ENCODE measurements at regions not wholly inside any gene's neighbourhood (a gene's known extent, or its start where the extent isn't known, plus 50 kb on each side); places are given as distances from the start of the nearest gene placed in this dataset.

- DNase-seq: no peak
Measured at GRCh38 chr13:56932104-56932503, 208.6 kb upstream of the PRR20A start.

GRCh38 chr13:56953965-56954364 is 186.8 kb upstream of the PRR20A start:
- DNase-seq: no peak

- no peak for DNase-seq
Measured at GRCh38 chr13:56975647-56976046, 165.1 kb upstream of the PRR20A start.

DNA sequence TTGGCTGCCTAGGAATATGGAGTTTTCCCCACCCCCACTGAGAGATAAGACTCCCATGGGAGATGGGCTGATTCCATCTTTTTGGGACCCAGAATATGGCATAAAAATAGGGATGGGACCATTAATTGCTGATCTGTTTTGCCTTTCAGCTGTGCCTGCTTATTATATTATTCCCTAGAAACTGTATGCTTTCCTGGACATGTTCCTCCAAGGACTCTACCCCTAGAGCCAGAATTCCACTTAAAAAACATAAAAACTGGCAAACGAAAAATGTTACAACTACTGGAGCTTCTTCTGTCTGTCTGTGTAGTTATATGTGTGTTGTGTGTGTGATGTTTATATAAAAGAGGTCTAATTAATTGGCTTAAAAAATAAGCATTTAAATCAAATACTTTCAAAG is 159.9 kb upstream of the PRR20A start:
- DNase-seq: no peak

GRCh38 chr13:56986121-56986520 is 154.6 kb upstream of the PRR20A start:
- no peak for DNase-seq

DNA sequence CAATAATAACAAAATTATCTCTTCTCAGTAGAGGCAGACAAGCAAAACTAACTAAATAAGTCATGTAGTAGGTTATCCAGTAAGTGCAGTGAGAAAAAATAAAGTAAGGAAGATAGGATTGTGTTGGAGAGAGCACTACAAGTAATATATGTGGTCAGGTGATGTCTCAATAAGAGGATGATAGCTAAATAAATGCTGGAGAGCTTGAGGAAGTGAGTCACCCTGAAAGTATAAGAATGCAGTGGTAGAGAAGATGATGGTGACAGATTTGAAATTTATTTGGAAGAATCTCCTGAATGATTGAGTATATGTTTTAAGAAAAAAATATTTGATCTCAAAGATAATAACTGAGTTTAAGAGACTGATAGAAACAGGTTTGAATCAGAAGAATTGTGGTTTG is 152.2 kb upstream of the PRR20A start:
- no peak for DNase-seq

- no peak for DNase-seq
Measured at GRCh38 chr13:57003682-57004081, 137.0 kb upstream of the PRR20A start.

GRCh38 chr13:57017357-57017756 is 123.4 kb upstream of the PRR20A start:
- DNase-seq: no peak

DNA sequence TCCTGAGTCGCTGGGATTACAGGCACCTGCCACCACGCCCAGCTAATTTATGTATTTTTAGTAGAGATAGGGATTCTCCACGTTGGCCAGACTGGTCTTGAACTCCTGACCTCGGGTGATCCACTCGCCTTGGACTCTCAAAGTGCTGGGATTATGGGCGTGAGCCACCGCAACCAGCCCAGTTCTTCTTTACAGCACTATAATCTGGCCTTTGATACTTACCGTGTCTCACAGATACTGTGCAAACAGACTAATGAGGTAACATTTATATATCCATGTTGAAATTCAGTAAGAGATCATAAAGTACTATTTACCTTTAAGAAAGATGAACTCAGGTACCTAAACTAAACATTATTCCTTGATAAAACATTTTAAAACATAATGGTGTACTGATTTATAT is 121.8 kb upstream of the PRR20A start:
- no peak for DNase-seq

DNA sequence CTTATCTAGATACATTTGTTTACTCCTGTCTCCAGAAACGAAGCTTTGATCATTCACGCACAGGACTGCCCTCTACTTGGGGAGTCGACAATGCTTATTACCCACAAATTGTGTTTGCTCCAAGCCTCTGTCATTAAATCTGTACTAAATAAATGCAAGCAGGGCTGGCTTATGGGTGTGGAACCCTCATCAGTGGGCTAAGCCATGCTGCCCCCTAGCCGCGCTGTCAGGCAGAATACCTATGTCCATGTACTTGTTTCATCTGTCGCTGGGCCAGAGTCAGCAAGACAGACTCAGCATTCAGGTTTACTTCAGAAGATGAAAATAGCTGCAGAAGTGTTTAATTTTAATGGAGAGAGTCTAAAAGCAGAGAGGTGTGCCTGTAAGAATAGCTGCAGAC is 110.0 kb upstream of the PRR20A start:
- DNase-seq: no peak

DNA sequence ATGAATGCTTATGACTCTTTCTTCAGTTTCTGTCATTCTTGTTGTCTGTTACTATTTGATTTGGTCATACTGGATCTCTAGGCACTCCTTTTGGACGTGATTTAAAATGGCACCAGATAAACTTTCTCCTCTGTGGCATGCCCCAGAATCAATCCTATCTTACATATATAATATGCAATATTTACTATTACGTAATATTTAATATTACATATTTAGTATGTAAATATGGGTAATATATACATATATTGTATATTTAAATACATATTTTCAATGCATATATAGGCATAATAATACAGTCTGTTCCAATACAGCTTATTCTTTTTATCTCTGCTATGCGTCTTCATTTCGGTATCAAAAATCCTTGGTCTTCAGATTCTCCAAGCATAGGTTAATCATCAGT is 104.4 kb upstream of the PRR20A start:
- DNase-seq: no peak

DNA sequence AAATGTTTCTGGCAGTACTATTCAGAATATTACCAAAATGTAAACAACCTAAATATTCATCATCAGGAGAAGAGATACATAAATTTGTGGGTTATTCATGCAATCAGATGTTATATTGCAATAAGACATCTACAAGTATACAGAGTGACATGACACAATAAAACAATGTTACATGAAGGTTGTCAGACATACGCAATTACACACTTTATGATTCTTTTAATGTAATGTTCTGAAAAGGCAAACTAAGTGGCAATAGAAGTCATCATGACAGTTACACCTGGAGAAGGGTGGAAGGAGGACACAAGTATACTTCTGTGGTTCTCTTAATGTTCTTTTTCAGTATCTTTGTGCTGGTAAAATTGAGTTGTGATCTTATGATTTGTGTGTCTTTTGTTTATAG is 95.8 kb upstream of the PRR20A start:
- DNase-seq: no peak

DNA sequence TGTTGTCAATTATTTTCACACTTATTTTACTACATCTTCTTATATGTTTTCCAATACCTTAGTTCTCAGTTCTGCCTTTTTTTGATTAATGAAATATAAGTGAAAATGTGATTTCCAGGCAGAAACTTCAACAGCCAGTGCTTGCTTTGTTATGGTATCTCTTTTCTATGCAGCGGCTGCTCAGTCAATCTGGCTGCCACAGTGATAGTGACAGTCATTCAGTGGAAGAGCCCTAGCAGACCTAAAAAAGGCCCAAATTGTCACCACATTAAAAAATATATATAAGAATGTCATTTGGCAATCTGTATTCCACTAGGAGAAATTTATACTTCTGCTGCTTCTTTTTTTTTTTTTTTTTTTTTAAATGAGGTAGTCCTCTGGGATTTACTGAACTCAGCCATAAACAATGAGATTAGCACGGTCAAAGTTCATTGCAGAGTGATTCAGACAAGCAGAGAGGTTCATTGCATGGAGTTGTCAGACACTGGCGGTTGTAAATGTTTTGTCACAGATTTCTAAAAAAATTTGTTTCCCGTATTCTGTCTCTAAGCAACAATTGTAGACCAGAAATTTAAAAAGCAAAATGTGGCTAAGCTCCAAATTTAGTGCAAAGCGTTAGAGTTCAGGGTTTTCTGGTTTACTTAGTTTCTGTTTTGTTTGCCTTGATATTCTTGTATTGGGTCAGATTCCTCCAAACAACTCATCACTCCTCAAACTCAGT is 94.7 kb upstream of the PRR20A start:
- no peak for DNase-seq

GRCh38 chr13:57056601-57057180 is 84.0 kb upstream of the PRR20A start:
- no peak for DNase-seq

DNA sequence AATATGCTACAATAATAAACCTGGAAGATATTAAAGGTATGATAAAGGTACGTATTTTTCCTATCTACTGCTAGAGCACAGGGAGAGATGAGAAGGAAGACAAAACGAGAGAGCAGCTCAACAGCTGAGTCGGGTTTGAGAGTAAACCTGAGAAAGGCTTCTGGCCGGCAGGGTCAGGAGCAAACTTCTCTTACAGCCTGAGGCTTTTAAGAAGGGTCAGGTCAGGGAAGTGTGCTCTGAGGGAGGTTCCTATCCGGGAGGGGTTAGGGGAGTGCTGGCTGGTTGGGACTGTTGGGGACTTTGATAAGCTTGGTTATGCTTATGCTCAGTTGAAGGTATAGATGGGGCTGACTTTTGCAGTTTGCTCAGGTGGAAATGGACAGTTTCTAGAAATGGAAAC is 77.7 kb upstream of the PRR20A start:
- DNase-seq: no peak

DNA sequence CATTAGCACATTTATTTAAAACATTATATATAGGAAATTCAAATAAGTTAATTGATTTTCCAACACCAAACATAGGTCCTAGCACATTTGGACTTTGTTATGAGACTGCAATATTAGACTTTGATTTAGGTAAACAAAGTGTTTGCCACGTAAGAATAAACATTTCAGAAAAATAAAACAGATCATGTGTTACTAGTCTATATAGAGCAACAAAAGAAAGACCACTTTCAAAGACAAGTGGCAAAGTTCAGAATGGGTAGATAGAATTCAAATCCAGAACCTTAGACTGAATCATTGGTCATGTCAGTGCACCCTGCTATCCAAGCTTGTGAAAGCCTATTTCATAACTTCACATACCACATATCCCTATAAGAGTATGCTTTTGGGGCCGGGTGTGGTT is 66.7 kb upstream of the PRR20A start:
- DNase-seq: no peak

- no peak for DNase-seq
Measured at GRCh38 chr13:57075588-57075987, 65.1 kb upstream of the PRR20A start.

GRCh38 chr13:57087006-57087405 is 53.7 kb upstream of the PRR20A start:
- DNase-seq: no peak

Data from inflammatory macrophage (primary cell).